ENCODE measurements at regions not wholly inside any gene's neighbourhood (a gene's known extent, or its start where the extent isn't known, plus 50 kb on each side); places are given as distances from the start of the nearest gene placed in this dataset.

DNA sequence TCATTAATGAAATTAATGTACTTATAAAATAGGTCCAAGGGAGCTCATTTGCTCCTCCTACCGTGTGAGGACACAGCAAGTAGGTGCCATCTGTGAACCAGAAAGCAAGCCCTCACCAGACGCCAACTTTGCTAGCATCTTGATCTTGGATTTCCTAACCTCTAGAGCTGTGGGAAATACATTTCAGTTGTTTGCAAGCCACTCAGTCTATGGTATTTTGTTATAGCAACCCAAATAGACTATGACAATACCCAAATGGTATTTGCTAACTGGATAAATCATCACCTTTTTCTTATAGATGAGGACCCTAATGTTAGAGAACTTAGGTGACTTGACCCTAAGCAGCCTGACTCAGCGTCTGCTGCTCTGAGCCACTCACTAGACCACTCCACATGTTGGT is 379.6 kb downstream of the HRH4 start:
- DNase-seq = no peak

DNA sequence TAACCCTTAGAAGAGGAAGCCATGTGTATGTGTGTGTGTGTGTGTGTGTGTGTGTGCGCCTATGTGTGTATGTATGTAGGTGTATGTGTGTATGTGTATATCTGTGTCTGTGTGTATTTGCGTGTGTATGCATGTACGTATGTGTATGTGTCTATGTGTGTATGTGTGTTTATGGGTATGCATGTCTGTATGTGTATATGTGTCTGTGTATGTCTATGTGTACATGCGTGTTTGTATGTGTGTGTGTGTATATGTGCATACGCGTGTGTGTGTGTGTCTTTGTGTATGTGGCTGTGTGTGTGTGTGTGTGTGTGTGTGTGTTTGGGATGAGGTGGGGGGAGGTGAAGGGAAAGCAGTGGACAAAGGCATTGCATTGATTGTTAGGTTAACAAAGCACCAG is 380.2 kb downstream of the HRH4 start:
- DNase-seq = no peak

DNA sequence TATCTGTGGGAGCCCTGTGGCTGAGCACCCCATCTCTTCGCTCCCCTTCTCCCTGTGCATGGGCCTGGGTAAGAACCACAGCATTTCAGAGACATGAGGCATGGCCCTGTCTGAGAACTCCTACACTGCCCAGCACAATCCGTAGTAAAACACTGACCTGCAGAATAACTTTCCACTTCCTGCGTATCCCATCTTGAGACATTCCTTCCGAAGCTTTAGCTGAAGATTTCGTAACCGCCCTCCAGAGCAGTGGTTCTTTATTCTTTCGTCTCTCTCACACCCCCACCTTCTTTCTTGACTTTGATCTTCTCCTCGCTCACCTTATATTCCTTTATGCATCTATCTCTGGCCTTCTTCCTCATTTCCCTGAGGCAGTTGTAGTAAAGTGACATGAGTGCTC is 381.1 kb downstream of the HRH4 start:
- DNase-seq = no peak

DNA sequence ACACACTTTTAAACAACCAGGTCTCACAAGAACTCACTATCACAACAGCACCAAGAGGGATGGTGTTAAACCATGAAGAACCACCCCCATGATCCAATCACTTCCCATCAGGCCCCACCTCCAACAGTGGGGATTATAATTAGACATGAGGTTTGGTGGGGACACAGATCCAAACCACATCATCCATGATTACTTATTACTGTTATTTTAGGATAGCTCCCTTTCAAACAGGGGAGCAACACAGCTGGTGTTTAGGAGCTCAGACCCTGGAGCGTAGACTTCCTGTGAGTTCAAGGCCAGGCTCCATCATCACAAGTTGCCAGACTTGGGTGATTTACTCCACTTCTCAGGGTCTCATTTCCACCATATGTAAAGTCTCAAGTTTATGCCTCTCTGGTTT is 382.7 kb downstream of the HRH4 start:
- DNase-seq = no peak

DNA sequence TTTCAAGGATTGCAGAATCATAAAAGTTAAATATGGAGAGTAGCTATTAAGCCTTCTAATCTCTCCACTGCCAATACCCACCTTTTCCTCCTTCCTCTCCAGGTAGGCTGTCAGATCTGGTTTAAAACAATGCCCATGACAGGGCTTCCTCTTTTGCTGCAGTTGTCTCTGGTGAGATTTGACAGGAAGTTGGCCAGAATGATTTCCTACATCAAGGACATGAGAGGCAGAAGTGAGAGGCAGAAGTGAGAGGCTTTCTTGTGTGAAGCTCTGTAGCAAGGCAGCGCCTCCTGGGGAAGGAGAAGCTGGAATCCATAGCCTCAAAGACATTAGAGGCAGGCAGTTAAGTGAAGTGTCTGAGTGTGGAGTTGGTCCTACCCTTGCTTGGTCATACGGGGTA is 385.7 kb downstream of the HRH4 start:
- DNase-seq = no peak

DNA sequence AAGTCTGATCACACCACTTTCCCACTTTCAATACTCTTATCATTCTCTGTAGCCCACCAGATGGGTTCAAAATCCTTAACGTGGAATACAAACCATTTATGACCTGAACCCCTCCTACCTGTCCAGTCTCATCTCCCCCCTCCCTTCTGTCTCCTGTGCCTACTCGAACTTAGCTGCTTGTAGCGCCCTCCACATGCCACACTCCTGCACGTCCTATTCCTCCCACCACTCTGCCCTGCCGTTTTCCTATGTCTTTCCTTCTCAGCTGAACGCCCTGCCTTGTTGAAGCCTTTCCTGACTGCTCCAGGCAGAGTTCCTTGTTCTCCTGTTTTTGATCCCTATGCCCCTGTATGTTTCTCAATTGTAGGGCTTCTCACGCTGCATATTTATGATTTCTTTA is 390.1 kb downstream of the HRH4 start:
- no peak for DNase-seq

DNA sequence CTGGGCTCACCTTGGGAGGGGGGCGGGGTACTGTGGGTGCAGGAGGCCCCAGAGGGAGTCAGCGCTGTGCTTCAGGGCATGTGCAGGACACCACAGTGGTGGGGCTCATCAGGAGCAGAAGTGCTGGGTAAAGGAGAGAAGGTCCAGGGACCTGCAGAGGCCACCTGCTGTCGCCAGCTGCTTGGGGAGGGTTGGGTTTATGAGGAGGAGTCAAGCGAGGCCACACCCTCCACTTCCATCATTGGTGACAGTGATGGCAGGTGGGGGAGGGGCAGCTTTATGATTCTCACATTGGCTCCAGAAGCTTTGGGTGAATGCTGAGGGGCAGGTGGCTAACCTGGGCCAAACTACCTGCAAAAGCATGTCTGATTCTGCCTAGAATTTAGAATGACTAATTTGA is 392.6 kb downstream of the HRH4 start:
- no peak for DNase-seq

DNA sequence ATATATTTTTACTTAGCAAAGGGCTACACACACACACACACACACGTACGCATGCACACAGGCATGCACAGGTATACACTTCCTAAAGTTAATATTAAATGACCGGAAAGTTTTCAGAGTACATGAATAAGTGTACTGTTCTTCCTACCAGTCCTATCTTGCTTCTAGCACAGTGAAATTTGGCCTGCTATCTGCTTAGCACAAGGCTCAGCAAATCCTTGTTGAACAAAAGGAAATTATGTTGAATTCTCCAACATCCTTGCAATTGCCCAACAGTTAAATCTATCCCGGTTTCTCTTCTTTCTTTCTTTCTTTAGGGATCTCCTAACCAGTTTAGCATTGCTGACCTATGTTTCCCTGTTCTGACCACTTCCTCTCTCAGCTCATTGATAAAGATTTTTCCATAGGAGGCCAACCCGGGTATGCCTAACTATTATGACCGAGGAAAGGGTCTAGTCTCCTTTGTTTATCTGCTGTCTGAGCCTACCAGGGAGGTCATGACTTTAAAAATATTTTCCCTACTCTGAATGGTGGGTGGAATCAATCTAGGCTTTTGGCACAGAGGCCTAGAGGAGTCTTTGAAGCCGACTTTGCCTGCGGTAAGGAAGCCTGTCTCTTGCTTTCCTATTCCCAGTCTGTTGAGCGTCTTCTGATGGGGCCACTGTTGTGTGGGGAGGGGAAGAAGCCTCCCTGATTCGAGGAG is 400.7 kb downstream of the HRH4 start:
- no peak for DNase-seq

DNA sequence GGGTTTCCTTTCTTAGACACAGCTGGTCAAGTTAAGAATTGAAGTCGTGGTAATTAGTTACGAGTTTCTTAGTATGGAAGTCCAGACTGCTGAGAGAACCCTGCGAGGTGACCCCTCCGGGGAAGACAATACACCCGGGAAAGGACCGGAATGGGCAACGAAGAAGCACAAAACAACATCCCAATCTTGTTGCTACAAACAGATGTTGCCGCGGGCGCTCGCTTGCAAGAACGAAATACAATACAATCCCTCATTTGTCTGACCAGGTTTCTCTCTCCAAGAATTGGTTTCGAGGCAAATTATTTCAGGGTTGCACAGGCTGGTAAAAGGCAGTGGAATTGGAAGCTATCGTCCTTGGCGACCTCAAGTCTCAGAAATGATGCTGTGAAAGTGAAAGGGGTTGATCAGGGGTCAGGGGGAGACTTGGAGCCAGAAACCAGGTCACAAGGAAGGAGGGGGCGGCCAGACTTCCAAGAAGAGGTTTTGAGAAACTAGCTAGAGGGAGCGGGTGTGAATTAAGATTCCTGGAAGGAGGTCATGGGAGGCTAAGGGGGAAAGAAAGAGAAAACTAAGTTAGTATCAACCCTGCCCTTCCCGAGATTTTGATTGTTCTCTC is 401.9 kb downstream of the HRH4 start:
- no peak for DNase-seq

DNA sequence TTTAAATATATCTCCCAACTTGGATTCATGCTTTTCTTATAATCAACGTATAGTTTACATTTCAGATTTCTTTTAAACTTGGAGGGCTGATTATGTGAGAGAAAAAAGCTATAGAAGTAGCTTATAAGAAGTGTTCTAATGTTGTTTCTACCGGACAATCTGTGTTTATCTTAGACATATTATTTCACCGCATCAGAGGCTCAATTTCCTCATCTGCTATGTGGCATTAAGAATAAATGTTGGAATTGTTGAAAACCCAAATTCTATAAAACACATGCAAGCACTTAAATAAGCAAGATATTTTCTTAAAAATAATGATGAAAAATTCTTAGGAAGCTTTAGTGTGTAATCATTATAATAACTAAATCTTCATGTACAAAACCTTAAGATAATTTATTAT is 407.9 kb downstream of the HRH4 start:
- DNase-seq = no peak

DNA sequence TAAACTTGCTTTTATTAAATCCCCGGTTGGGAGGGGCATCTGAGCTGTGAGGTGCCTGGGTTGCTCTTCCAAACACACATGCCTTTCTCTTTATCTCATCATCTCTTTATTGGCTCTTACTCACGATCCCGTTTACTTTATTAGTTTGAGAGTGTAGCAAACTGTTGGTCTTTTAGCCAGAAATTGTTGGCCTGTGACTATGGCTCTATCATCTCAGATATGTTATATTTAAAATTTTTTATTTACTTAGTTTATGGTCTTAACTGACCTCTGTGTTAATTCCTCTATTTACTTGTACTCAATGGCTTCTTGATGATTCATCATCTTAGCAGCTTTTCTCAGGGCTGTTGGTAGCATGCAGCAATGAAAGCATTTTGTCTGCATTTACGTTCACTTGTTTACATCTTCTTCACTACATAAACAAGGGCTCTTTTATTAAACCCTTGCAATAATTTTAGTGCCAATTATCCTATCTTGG is 408.4 kb downstream of the HRH4 start:
- peak; percentile 9 for DNase-seq

DNA sequence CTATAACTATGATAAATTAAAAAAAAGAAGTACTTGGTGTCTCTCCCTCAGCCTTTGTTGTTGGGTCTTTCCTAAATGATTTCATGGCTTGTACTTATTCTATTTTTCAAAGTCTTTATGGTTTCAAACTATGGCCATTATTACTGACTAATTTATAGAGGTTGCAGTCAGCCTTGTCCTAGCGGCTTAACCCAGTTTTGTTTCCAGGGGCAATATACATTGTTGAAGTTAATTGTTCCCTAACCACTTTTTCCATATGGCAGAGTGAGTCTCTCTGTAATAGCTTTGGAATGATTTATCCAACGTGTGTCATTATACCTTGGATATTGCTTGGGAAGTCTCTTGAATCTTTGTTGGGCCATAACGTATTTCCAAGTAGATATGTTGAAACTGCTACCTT is 408.8 kb downstream of the HRH4 start:
- no peak for DNase-seq

DNA sequence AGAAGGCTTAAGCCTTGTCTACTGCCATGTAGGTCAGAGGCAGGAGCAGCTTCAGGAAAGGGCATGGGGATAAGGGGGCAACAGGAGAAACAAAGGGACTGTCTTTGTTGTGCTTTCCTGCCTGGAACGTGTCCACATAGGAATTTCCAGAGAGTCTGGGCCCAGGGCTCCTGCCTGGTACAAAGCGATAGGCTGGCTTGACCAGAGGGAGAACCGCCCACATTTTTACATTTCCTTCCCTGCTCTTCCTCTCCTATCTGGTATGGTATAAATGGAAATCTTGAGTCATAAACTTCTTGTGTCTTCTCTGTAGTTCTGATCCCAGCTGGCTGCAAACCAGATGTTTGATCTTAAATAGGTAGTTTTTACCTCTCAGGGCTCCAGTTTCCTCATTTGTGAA is 414.8 kb downstream of the HRH4 start:
- DNase-seq = no peak

DNA sequence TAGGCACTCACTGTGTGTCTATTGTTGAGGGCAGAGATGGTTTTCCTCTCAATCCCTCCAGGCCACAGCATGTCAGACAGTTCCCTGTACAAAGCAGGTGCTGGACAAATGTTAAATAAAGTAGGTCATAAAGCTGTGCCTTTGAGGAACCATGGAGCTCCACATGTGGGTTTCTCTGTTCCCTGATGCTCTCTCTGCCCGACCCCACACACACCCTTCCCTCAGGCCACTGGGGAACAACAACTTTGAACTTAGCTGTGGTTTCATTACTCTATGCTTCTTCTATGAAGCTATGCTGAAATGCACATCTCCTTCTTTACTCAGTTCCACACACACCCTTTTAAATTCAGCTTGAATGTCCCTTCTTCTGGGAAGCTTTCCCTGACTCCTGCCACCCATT is 415.3 kb downstream of the HRH4 start:
- DNase-seq = no peak

DNA sequence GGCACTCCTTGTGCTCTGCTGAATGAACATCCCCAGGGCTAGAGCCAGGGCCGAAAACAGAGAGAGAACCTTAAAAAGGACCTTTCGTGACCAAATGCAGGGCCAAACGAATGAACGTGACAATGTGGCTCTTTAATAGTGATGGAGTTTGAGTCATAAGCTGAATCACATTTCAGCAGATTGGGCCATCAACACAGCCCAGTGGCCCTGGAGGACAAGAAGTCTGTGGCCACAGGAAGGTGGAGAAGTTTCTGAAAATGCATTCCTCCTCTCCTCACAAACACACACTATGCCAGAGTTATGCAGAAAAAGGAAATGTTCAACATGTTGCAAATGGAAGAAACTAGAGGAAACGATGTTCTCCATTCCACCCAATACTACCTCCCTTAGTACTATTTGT is 415.8 kb downstream of the HRH4 start:
- DNase-seq = no peak

DNA sequence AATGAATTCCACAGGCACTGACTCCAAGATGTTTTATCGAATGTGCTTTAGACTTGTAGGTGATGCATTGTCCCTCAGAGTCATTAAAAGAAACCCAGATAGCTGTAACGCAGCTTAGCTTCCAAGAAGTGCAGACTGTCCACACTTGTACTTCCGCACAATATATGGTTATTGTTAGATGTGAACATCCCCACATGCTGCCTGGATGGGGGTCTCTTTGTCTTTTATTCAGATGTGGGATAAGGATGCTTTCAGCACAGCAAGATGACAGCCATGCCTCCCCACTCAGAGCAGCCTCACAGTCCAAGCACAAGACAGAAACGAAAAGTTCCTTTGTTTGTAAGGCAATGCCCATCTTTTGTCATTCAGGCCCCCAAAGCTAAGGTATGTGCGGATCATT is 416.6 kb downstream of the HRH4 start:
- DNase-seq = no peak

DNA sequence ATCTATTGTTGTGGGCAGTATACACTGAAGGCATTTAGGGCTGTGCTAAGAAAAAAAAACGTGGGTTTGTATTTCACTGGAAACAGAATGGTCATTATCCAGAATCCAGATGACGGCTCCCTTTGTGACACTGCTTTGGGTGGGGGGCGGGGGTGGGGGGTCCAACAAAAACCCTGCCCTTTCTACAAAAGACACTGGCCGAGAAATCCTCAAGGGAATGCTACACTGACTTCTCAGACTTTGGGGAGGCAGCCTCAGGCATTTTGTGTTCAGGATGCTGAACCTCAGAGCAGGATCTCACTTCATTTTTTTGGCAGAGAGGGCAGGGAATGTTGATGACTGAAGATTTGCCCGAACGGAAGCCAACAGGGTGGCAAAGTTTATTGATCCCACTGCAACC is 417.1 kb downstream of the HRH4 start:
- DNase-seq = no peak

DNA sequence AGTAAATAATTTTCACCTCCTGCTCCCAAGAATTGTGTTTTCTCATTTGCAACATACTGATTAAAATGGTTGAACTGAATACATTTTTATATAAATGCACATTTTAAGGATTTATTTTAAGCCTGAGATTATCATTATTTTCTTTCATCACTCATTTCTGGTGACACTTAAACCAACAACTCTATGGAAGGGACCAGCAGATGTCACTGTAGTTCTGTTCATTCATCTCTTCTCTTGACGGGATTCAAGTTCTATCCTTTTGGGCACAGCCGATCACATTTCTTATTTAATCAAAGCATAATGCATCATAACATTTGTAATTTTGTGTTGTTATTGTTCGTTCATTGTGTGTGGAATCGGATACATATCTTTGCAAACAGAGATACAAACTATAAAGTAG is 417.9 kb downstream of the HRH4 start:
- peak; percentile 42 for DNase-seq

DNA sequence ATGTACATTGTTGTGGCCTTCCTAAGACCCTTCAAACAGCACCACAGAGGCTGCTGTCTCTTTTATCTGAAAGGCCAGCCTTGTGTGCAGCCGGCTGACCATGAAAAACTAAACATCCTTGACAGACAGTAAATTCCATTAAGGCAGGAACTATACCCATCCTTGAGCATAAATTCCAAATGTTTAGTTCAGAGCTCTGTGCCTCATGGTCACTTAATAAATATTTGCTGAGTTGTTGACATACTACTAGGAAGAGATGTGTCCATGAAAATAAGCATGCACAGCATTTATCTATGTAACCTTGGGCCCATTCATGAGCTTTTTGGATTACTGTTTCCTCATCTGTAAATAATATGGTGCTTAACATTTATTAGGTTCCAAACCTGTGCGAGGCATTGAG is 424.8 kb downstream of the HRH4 start:
- DNase-seq = no peak

DNA sequence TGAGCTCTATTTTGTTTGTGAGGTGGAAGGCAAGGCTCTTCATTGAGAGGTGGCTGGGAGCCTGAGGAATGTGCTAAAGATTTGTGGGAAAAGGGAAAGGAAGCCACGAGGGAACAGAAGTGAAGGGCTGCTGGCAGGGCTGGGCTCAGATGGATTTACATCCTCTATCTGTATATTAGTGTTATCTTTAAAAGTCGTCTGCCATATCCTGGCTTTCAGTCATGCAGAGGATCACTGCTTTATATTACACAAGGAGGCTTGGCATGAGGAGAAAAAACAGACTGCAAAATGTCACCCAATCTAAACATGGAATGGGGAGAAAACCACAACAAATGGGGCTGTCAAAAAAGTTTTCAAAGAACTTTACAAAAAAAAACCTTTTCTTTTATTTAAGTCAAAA is 434.4 kb downstream of the HRH4 start:
- DNase-seq = no peak

DNA sequence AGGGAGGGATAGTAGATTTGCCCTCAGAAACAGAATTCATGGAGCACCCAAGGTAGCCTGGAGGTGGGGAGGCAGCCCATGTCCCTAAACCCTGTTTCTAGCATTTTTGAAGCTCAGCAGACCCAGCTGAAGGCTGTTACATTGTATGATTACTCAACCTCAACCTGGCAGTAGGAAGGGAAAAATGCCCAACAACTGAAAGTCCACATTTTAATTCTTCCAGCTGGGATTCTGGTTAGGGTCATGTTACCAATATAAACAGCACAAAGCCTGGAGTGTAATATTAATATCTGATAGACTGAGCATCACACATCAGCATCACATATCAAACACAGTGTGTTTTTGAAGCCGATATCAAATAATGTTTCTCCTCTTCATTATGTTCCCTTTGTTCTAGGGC is 437.0 kb downstream of the HRH4 start:
- DNase-seq = no peak

DNA sequence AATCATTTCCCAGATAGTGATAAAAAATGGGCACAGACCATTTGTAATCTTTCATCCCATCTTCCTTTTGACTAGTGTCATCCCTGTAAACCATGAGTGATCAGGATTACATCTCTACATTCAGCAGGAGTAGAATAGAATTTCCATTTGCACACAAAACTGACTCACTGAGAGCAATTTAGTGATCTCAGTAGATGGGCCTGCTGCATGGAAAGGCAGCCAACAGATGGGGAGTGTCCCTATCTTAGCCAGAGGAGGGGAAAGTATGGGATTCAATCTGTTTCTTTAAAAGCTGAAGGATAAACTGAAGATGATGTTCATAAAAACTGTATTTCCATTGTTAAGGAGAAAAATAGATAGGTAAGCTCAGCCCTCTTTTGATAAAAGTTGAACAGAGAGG is 441.7 kb downstream of the ZNF521 start:
- no peak for DNase-seq

DNA sequence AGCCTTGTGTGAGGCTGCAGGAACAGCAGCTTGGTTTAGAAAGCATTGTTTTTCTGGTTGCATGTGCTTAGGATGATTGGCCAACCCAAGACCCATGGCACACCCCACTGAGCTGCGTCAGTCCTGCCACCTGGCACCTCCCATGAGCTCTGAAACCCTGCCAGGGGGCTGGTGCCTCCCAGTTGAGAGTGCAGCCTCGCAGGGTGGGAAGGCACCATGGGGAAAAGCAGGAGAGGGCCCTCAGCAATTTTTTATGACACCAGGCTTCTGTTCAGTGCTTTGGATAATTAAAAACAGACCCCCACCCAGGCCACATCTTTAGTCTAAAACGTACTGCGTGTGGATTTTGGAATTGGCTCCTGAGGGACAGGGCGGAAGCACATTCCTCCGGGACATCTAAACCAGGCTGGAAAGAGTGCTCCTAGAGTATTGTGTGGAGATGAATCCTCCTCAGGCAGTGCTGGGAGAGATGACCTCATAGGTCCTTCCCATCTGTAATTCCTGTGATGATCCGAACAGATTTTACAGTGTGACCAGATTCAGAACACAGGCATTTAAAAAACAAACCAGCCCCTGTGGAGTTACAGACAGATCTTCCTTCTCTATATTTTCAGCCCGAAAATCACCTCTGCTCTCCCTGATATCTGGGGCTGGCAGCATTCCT is 438.3 kb downstream of the ZNF521 start:
- DNase-seq = no peak

DNA sequence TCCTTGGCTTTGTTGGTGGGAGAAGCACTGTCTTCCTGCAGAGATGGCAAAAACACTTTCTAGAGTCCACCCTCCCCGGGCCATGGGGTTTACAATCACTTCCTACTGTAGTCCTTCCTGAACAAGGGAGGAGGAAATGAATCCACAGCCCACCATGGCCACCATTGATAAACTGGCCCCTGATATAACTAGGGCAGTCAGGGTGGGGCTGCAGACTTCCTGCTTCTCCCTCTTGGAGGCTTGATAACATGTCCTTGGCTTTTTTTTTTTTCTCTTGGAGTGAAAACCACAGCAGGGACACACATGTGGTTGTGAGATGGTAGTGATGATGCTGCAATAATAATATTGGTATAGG is 437.8 kb downstream of the ZNF521 start:
- DNase-seq = no peak

DNA sequence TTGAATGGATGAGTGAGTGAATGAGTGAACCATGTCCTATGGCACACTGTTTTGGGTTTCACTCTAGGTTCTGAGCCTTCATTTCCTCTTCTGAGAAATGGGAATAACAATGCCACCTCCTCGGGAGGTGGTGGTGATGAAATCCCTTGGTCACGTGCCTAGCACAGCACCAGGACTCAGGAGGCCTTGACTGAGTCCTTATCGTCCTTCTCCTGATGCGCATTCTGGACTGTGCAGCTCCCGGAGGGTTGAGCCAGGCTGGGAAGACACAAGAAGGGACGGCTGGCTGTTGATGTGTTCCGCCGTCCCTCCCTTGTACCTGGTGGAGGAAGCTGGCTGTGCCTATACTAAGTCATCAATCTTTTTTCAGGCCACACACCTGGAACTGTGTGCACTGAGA is 437.3 kb downstream of the ZNF521 start:
- no peak for DNase-seq
